Right ventricle myocardium inferior (tissue), 1 donor: ENCODE measurements at regions not wholly inside any gene's neighbourhood (a gene's known extent, or its start where the extent isn't known, plus 50 kb on each side); places are given as distances from the start of the nearest gene placed in this dataset.

ENCODE experiments used
- ATAC-seq: fragments of 200-7000 bp; cut with Tn5 transposase; one replicate; pipeline ENCODE4 v1.9.1; 2020; ENCODE audit warnings: mild to moderate bottlenecking, moderate library complexity
- DNase-seq: peaks from one replicate; pipeline ENCODE4 v3.0.0; 2021; ENCODE audit errors: missing footprints
- intact Hi-C: fragments of 100-400 bp; cut with DNase I; formaldehyde crosslinking; loops from one replicate; pipeline ENCODE4 v1.11.0; 2022
- donor health status: DM: no; HTN: yes; CAD: no; lungs with severe emphysema.

DNA sequence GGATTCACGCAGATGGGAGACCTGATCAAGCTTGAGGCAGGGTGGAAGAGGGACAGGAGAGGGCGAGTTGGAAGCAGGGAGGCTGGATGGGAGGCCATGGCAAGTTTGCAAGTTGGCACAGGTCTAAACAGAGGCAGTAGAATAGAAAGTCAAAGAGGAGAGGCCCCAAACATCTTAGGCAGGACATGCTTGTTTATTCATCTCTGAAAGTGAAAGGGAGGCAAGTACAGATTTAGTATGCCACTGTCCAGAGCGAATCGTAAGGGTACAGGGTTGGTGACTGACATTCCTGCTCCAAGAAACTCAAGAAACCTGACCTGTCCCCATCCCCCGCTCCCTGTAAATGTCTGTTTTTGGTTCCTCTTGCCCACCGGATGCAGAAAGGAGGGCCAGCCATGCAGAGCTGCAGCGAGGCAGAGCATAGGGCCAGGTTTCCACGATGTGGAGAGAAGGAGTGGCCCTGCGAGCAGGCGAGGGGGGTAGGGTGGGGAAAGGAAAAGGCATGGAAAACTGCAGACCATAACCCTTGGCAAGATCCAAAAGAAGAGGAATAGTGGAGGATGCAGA lies 96.2 kb upstream of the BOD1 start:
- ATAC-seq (no peak), DNase-seq (no peak)
- intact Hi-C loops: no loop called here

- DNase-seq (no peak), ATAC-seq (no peak)
- intact Hi-C loops: no loop called here
Observed at GRCh38 chr5:173714551-173715428, 98.3 kb upstream of the BOD1 start.

- no peak for ATAC-seq
- intact Hi-C loops: no loop called here
- no peak for DNase-seq
Observed at GRCh38 chr5:173715607-173716006, 99.2 kb upstream of the BOD1 start.

DNA sequence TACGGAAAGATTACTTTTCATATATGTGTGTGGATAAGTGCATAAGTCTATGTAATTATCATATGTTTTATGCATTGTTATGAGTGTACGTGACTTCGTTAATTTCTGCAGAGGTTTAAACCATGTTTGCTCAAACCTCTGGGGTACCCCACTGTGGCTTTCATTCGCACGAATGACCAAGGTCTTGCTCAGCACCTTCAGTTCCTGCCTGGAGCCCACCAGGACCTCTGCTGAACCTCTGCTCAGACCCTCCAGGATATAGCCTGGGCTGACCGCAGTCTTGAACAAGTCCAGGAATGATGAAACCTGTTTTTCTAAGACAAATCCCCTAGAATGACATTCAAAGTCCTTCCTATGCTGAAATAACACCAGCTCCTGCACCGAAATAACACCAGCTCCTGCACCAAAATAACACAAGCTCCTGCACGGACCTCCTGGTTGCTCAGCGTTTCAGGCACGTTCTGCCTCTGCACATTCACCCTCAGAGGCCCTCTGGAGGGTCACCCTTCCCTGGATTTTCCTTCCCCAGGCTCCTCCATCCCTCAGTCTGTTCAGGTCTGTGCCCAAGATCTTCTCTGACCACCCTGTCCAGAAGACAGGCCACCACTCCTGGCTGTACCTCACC lies 99.7 kb upstream of the BOD1 start:
- ATAC-seq: no peak
- no peak for DNase-seq

DNA sequence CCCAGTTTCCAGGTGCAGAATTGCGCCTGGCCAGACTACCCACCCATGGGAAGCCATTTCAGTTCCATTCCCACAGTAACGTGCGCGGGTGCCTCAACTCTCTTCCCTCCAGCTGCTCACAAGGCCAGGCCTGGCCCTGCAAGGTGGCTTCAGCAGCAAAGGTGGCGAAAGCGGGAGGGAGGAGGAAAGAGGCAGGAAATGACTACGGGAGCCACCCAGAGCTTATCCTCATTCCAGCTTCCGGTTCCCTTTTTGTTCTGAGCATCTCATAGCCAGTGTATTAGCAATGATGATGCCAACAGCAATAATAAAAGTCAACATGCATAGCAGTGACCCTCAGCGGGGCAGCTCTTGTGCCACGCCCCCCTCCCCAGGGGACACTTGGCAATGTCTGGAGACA lies 101.5 kb upstream of the BOD1 start:
- no peak for ATAC-seq
- intact Hi-C loops: no loop called here
- no peak for DNase-seq

More for the DNA sequence above, 99.7 kb upstream of the BOD1 start:
- intact Hi-C loops: no loop called here

DNA sequence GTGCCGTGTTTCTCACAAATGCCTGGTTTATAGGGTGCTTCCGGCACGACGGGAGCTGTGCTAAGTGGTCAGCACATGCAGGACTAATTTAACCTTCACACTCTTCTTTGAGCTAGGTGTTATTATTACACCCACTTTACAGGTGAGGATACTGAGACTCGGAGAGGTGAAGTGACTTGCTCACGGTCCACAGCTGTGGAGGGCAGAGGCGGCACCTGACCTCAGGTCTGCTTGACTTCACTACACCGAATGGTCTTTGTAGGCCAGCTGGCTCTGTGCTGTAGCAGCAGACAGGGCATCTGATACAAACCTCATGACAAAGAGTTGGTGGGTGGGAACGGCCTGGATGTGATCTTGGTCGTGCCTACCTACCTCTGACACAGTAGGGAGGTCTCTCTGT lies 102.0 kb upstream of the BOD1 start:
- intact Hi-C loops: no loop called here
- ATAC-seq (no peak), DNase-seq (no peak)

DNA sequence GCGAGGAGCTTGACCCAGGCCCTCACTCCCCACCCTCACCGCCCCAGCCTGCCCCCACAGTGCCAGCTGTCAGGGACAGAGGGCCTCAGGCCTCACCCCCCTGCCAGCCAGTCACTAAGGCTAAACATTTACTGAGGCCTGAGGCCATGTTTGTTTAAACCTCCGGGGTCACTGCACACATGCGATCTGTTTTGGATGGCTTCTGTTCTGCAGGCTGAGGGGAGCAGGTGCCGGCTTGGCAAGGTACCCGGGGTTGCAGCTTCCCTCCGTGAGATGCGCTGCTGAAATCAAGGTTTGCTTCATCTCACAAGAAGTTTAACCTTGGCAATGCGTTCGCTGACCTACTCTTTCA lies 103.3 kb upstream of the BOD1 start:
- no peak for ATAC-seq
- intact Hi-C loops: no loop called here
- DNase-seq: no peak

DNA sequence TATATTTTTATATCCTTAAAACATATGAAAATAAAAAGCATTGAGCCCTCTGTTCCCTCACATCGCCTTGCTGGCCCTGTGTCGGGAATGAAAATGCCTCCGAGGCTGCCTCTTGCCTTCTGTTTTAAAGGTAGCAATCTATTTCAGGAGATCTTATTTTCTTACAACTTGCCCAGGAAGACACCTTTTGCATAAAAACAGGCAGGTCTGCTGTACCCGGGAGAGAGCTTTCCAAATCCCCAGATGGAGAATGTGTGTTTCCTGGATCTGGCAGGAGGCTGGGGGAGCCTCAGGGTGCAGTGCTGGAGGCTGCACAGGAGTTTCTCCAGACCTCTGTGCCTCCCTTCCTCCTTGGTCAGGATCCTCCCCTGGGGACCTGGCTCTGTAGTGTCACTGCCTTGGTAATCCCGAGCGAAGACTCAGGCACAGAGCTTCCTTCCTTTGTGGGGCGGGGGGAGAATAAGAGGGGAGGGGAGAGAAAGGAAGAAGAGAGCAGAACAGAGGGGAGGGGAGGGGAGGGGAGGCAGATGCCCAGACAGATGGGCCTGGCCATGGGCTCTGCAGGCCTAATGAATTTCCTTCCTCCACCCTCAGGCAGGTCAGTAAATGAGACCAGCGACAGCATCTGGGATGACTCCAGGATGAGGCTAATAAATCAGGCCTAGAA lies 104.0 kb upstream of the BOD1 start:
- ATAC-seq: no peak
- intact Hi-C loops: no loop called here

GRCh38 chr5:173720953-173721600 lies 104.6 kb upstream of the BOD1 start:
- DNase-seq (no peak), ATAC-seq (no peak)
- intact Hi-C loops: no loop called here

More for the DNA sequence above, 104.0 kb upstream of the BOD1 start:
- DNase-seq: no peak

- ATAC-seq (no peak), DNase-seq (no peak)
- intact Hi-C loops: no loop called here
Observed at GRCh38 chr5:173721601-173722232, 105.3 kb upstream of the BOD1 start.

DNA sequence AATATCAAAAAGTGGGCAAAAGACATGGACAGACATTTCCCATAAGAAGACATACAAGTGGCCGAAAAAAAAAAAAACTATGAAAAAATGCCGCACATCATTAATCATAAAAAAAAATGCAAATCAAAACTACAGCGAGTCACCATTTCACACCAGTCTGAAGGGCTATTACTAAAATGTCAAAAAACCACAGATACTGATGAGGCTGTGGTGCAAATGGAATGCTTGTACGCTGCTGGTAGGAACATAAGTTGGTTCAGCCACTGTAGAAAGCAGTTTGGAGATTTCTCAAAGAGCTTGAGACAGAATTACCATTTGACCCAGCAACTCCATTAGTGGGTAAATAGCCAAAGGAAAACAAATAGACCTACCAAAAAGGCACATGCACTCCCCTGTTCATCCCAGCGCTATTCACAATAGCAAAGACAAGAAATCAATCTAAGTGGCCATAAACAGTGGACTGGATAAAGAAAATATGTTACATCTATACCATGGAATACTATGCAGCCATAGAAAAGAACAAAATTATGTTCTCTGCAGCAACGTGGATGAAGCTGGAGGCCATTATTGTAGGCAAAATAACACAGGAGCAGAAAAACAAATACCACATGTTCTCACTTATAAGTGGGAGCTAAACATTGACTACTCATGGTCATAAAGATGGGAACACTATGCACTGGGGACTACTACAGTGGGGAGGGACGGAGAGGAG lies 110.6 kb upstream of the BOD1 start:
- DNase-seq: no peak
- intact Hi-C loops: no loop called here
- no peak for ATAC-seq

DNA sequence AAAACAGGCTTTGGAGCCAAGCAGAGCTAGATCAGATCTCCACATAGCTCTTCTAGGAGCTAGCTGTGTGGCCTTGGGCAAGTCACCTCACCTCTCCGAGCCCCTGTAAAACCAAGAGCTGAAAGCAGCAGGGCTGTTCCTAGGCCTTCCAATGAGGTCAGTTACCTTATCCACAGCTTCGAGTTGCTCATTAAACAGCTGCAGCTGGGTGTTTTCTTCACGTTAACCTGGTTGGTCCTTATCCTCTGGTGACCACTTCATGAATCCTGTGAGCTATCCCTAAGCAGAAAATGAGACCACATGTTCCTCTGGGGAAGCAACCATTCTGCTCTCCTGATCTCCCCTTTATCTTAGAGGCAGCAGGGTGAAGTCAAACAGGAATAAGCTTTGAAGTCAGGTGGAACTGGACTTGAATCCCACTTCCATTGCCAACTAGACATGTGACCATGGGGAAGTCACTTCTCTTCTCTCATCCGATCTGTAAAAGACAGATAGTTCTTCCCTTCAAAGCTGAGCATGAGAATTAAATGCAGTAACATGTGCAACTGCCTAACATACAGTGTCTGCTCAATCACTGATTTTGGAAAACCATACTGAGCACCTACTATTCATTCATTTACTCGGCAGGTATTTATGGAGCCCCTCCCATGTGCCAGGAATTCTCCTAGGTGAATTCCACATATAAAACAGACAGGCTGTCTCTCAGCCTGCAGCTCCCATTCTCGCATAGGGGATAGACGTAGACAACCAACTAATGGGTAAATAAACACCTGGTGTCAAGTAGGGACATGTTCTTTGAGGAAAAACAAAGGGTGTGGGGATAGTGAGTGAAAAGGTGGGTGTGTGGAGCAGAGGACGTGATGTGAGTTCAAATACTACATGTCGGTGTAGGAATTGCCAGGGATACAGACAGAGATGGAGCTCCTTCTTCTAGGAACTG lies 111.7 kb upstream of the BOD1 start:
- intact Hi-C loops: no loop called here
- DNase-seq: no peak
- no peak for ATAC-seq

- ATAC-seq (no peak), DNase-seq (no peak)
- intact Hi-C loops: no loop called here
Observed at GRCh38 chr5:173729079-173729765, 112.8 kb upstream of the BOD1 start.

- intact Hi-C loops: no loop called here
- DNase-seq (no peak), ATAC-seq (peak; percentile 32)
Observed at GRCh38 chr5:173730632-173731298, 114.3 kb upstream of the BOD1 start.

DNA sequence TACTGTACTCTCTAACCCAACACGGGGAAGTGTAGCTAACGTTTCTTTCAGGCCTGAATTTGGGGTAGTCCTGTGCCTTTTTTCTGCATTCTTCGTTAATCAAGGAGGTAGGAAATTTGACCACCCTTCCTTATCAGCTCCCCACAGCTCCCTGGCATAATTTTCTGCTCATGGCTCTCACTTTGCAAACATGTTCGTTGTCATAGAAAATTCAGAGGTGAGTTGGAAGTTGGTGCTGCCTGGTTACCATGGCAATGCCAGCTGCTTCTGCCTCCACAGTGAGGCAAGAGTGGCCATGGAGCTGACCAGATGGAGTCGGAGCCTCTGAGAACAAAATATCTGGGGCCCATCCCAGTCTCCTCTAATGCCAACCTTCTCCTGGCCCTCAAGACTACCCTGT lies 116.6 kb upstream of the BOD1 start:
- ATAC-seq (no peak), DNase-seq (no peak)
- intact Hi-C loops: no loop called here

GRCh38 chr5:173733425-173733824 lies 117.0 kb upstream of the BOD1 start:
- DNase-seq (no peak), ATAC-seq (no peak)
- intact Hi-C loops: no loop called here
